Amniotic stem cell (primary cell): ENCODE measurements at regions not wholly inside any gene's neighbourhood (a gene's known extent, or its start where the extent isn't known, plus 50 kb on each side); places are given as distances from the start of the nearest gene placed in this dataset.

Source experiments
- DNase-seq: peaks from one replicate; lab custom pipeline; 2025; lab: John Stamatoyannopoulos, UW

GRCh38 chr10:1882180-1882579 lies 144.9 kb upstream of the ADARB2 start:
- DNase-seq: no peak

- DNase-seq: no peak
Observed at GRCh38 chr10:1881636-1882035, 144.3 kb upstream of the ADARB2 start.

GRCh38 chr10:1874533-1874932 lies 137.2 kb upstream of the ADARB2 start:
- no peak for DNase-seq

GRCh38 chr10:1873661-1874315 lies 136.5 kb upstream of the ADARB2 start:
- DNase-seq: no peak

GRCh38 chr10:1872151-1872726 lies 134.9 kb upstream of the ADARB2 start:
- DNase-seq: no peak

GRCh38 chr10:1870491-1870890 lies 133.2 kb upstream of the ADARB2 start:
- DNase-seq: no peak

- no peak for DNase-seq
Observed at GRCh38 chr10:1869861-1870260, 132.5 kb upstream of the ADARB2 start.

GRCh38 chr10:1860351-1860750 lies 123.0 kb upstream of the ADARB2 start:
- no peak for DNase-seq

GRCh38 chr10:1858547-1858946 lies 121.2 kb upstream of the ADARB2 start:
- DNase-seq: no peak

GRCh38 chr10:1858048-1858447 lies 120.7 kb upstream of the ADARB2 start:
- no peak for DNase-seq

- no peak for DNase-seq
Observed at GRCh38 chr10:1855911-1856310, 118.6 kb upstream of the ADARB2 start.

GRCh38 chr10:1854271-1854670 lies 116.9 kb upstream of the ADARB2 start:
- DNase-seq: no peak

- no peak for DNase-seq
Observed at GRCh38 chr10:1853801-1854200, 116.5 kb upstream of the ADARB2 start.

- no peak for DNase-seq
Observed at GRCh38 chr10:1852841-1853240, 115.5 kb upstream of the ADARB2 start.

GRCh38 chr10:1851762-1852161 lies 114.4 kb upstream of the ADARB2 start:
- DNase-seq: no peak

- DNase-seq: no peak
Observed at GRCh38 chr10:1850971-1851527, 113.7 kb upstream of the ADARB2 start.

GRCh38 chr10:1847361-1847760 lies 110.0 kb upstream of the ADARB2 start:
- DNase-seq: no peak

GRCh38 chr10:1846032-1846431 lies 108.7 kb upstream of the ADARB2 start:
- DNase-seq: no peak

GRCh38 chr10:1841759-1842158 lies 104.4 kb upstream of the ADARB2 start:
- no peak for DNase-seq

GRCh38 chr10:1829712-1830111 lies 92.4 kb upstream of the ADARB2 start:
- DNase-seq: no peak

GRCh38 chr10:1824928-1825327 lies 87.6 kb upstream of the ADARB2 start:
- no peak for DNase-seq

GRCh38 chr10:1814556-1814955 lies 77.2 kb upstream of the ADARB2 start:
- no peak for DNase-seq

GRCh38 chr10:1809139-1809741 lies 71.9 kb upstream of the ADARB2 start:
- DNase-seq: no peak
